ENCODE measurements at regions not wholly inside any gene's neighbourhood (a gene's known extent, or its start where the extent isn't known, plus 50 kb on each side); places are given as distances from the start of the nearest gene placed in this dataset.

GRCh38 chr4:57324673-57325307 is 214.6 kb upstream of the IGFBP7 start:
- dilution Hi-C loops (cut with MboI; ENCODE audit: extremely low pct_ligation_motif_present, low sequenced_read_pairs) = no loop called here

GRCh38 chr4:57320849-57321248 is 210.7 kb upstream of the IGFBP7 start:
- DNase-seq (ENCODE audit: low read depth, low spot score) = no peak
- H4K20me1 ChIP-seq (replicated peaks; ENCODE audit: control insufficient read depth, extremely low read depth, insufficient read depth, low read length) = no peaks in the 10 kb centered on the region
- no peaks in the 10 kb centered on the region for H3K4me1 ChIP-seq (ENCODE audit: control insufficient read depth, extremely low read depth, insufficient read depth, low read length)
- TF ChIP-seq MAX (IDR thresholded peaks at IDR 0.05; ENCODE audit: insufficient read depth, insufficient read length) = no peak
- TF ChIP-seq EZH2 (IDR thresholded peaks at IDR 0.05; ENCODE audit: borderline replicate concordance, low read depth, low read length, severe bottlenecking) = no peak
- TF ChIP-seq CTCF (IDR thresholded peaks at IDR 0.05; ENCODE audit: extremely low read depth in 1 of 2, insufficient read depth in 1 of 2, low read depth in 1 of 2, low read length in 2 of 2) = no peak
- no peak for TF ChIP-seq FOS (IDR thresholded peaks at IDR 0.05; ENCODE audit: borderline replicate concordance, insufficient read depth, low read length)
- no peak for TF ChIP-seq GATA2 (IDR thresholded peaks at IDR 0.05; ENCODE audit: insufficient read depth, insufficient read length, low read depth, low read length)
- no peak for TF ChIP-seq POLR2AphosphoS5 (IDR thresholded peaks at IDR 0.05; ENCODE audit: insufficient read depth, low read depth, low read length)
- no peak for TF ChIP-seq JUN (IDR thresholded peaks at IDR 0.05; ENCODE audit: borderline replicate concordance, insufficient read depth, insufficient read length, low read depth)
- TF ChIP-seq MYC (IDR thresholded peaks at IDR 0.05; ENCODE audit: low read depth, low read length) = no peak
- TF ChIP-seq POLR2A (IDR thresholded peaks at IDR 0.05; ENCODE audit: low read depth, low read length) = no peak
- no peak overlapping the region for H3K4me3 ChIP-seq (replicated peaks in 1 of 3; ENCODE audit: insufficient read depth in 1 of 3, low read depth in 1 of 3, low read length in 3 of 3)
- no peak overlapping the region for H3K9ac ChIP-seq (replicated peaks; ENCODE audit: extremely low read depth, insufficient read depth, low read length)
- dilution Hi-C loops (cut with MboI; ENCODE audit: extremely low pct_ligation_motif_present, low sequenced_read_pairs) = no loop called here
- no peak overlapping the region for H3K4me2 ChIP-seq (ENCODE audit: insufficient read depth, low read length)
- ChIA-PET POLR2A (no interaction called here), CTCF (no interaction called here)
- no peaks in the 10 kb centered on the region for H3K36me3 ChIP-seq (ENCODE audit: control insufficient read depth in 2 of 2, extremely low read depth in 1 of 2, insufficient read depth in 2 of 2, low read length in 2 of 2)
- intact Hi-C loops (cut with micrococcal nuclease) = no loop called here
- no peaks in the 10 kb centered on the region for H3K9me1 ChIP-seq (replicated peaks; ENCODE audit: control insufficient read depth, extremely low read depth, insufficient read depth, low read length)
- FAIRE-seq = no peak
- BruUV-seq (replicated peaks) = no TSS peak
- H3K79me2 ChIP-seq (ENCODE audit: control insufficient read depth, insufficient read depth, low read length) = no peaks in the 10 kb centered on the region
- H2AFZ ChIP-seq (ENCODE audit: low read depth, low read length) = no peak overlapping the region
- no peaks in the 10 kb centered on the region for H3K27me3 ChIP-seq (ENCODE audit: control insufficient read depth in 2 of 2, insufficient read depth in 2 of 2, low read length in 2 of 2)
- H3K9me3 ChIP-seq (replicated peaks; ENCODE audit: control insufficient read depth, insufficient read depth, low read length) = no peaks in the 10 kb centered on the region
- H3K27ac ChIP-seq (ENCODE audit: insufficient read depth, low read depth, low read length) = no peak overlapping the region

More at GRCh38 chr4:57324673-57325307, 214.6 kb upstream of the IGFBP7 start:
- Histone ChIP-seq H3K9me3 (replicated peaks; ENCODE audit: control insufficient read depth, insufficient read depth, low read length) (no peaks in the 10 kb centered on the region), H3K9me1 (replicated peaks; ENCODE audit: control insufficient read depth, extremely low read depth, insufficient read depth, low read length) (no peaks in the 10 kb centered on the region), H3K36me3 (ENCODE audit: control insufficient read depth in 2 of 2, extremely low read depth in 1 of 2, insufficient read depth in 2 of 2, low read length in 2 of 2) (no peaks in the 10 kb centered on the region), H3K4me3 (replicated peaks in 1 of 3; ENCODE audit: insufficient read depth in 1 of 3, low read depth in 1 of 3, low read length in 3 of 3) (no peak overlapping the region), H3K4me1 (ENCODE audit: control insufficient read depth, extremely low read depth, insufficient read depth, low read length) (no peaks in the 10 kb centered on the region), H3K27me3 (ENCODE audit: control insufficient read depth in 2 of 2, insufficient read depth in 2 of 2, low read length in 2 of 2) (no peaks in the 10 kb centered on the region), H3K4me2 (ENCODE audit: insufficient read depth, low read length) (no peak overlapping the region), H2AFZ (ENCODE audit: low read depth, low read length) (no peak overlapping the region), H3K79me2 (ENCODE audit: control insufficient read depth, insufficient read depth, low read length) (no peaks in the 10 kb centered on the region), H3K27ac (ENCODE audit: insufficient read depth, low read depth, low read length) (no peak overlapping the region), H3K9ac (replicated peaks; ENCODE audit: extremely low read depth, insufficient read depth, low read length) (no peak overlapping the region), H4K20me1 (replicated peaks; ENCODE audit: control insufficient read depth, extremely low read depth, insufficient read depth, low read length) (no peaks in the 10 kb centered on the region)
- no TSS peak for BruUV-seq (replicated peaks)
- intact Hi-C loops (cut with micrococcal nuclease) = no loop called here
- ChIA-PET POLR2A (interaction anchor here (0.6 kb wide), 1 partner anchor 456 kb away, joined by 3 read pairs; no protein-coding TSS in a partner anchor), CTCF (no interaction called here)
- FAIRE-seq (no peak), DNase-seq (ENCODE audit: low read depth, low spot score) (no peak)
- TF ChIP-seq MYC (IDR thresholded peaks at IDR 0.05; ENCODE audit: low read depth, low read length) (no peak), POLR2AphosphoS5 (IDR thresholded peaks at IDR 0.05; ENCODE audit: insufficient read depth, low read depth, low read length) (no peak)

All from endothelial cell of umbilical vein (primary cell).